NT2/D1 (cell line): ENCODE measurements at regions not wholly inside any gene's neighbourhood (a gene's known extent, or its start where the extent isn't known, plus 50 kb on each side); places are given as distances from the start of the nearest gene placed in this dataset.

Source experiments
- SUZ12 ChIP-seq: IDR thresholded peaks from 2 replicates; pipeline ENCODE4 v1.6.1; 2011; ENCODE audit not compliant: insufficient read length, insufficient read depth; ENCODE audit errors: extremely low read depth
- ZNF274 ChIP-seq: IDR thresholded peaks from 2 replicates; pipeline ENCODE4 v1.6.1; 2011; ENCODE audit warnings: mild to moderate bottlenecking, low read depth, low read length

GRCh38 chr15:79140846-79141570, 50.4 kb upstream of the RASGRF1 start:
- no peak for TF ChIP-seq ZNF274
- TF ChIP-seq SUZ12: no peak
